ENCODE measurements at regions not wholly inside any gene's neighbourhood (a gene's known extent, or its start where the extent isn't known, plus 50 kb on each side); places are given as distances from the start of the nearest gene placed in this dataset.

GRCh38 chr4:187575706-187576105 is 419.9 kb upstream of the ZFP42 start:
- TF ChIP-seq MAX (IDR thresholded peaks at IDR 0.05) (no peak), CTCF (IDR thresholded peaks at IDR 0.05; ENCODE audit: control extremely low read depth in 1 of 3, insufficient read depth in 1 of 3, low read depth in 1 of 3, low read length in 3 of 3) (no peak), POLR2A (IDR thresholded peaks at IDR 0.05; ENCODE audit: control extremely low read depth in 1 of 2, low read depth in 2 of 2, low read length in 2 of 2) (no peak), SRF (IDR thresholded peaks at IDR 0.05; ENCODE audit: low read depth, low read length) (no peak), KDM1A (IDR thresholded peaks at IDR 0.05; ENCODE audit: borderline replicate concordance, low read length) (no peak), GABPA (IDR thresholded peaks at IDR 0.05; ENCODE audit: borderline replicate concordance, insufficient read depth, low read length) (no peak), ZNF274 (IDR thresholded peaks at IDR 0.05; ENCODE audit: borderline replicate concordance, extremely low read depth, low read length) (no peak), HDAC6 (IDR thresholded peaks at IDR 0.05; ENCODE audit: low read depth, low read length) (no peak), EP300 (IDR thresholded peaks at IDR 0.05; ENCODE audit: borderline replicate concordance in 1 of 2, low read depth in 2 of 2, low read length in 2 of 2) (no peak), SP1 (IDR thresholded peaks at IDR 0.05; ENCODE audit: low read depth, low read length) (no peak), BACH1 (IDR thresholded peaks at IDR 0.05; ENCODE audit: low read length) (no peak)
- TF ChIP-seq, protein P1, sequence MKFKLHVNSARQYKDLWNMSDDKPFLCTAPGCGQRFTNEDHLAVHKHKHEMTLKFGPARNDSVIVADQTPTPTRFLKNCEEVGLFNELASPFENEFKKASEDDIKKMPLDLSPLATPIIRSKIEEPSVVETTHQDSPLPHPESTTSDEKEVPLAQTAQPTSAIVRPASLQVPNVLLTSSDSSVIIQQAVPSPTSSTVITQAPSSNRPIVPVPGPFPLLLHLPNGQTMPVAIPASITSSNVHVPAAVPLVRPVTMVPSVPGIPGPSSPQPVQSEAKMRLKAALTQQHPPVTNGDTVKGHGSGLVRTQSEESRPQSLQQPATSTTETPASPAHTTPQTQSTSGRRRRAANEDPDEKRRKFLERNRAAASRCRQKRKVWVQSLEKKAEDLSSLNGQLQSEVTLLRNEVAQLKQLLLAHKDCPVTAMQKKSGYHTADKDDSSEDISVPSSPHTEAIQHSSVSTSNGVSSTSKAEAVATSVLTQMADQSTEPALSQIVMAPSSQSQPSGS (IDR thresholded peaks at IDR 0.05; ENCODE audit: low read length): no peak
- TF ChIP-seq, protein P2, sequence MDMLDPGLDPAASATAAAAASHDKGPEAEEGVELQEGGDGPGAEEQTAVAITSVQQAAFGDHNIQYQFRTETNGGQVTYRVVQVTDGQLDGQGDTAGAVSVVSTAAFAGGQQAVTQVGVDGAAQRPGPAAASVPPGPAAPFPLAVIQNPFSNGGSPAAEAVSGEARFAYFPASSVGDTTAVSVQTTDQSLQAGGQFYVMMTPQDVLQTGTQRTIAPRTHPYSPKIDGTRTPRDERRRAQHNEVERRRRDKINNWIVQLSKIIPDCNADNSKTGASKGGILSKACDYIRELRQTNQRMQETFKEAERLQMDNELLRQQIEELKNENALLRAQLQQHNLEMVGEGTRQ (IDR thresholded peaks at IDR 0.05; ENCODE audit: low read length): no peak

Measured in H1 (cell line).